ENCODE measurements at regions not wholly inside any gene's neighbourhood (a gene's known extent, or its start where the extent isn't known, plus 50 kb on each side); places are given as distances from the start of the nearest gene placed in this dataset.

- H3K4me1 ChIP-seq: no peaks in the 10 kb centered on the region
- H3K27me3 ChIP-seq: no peaks in the 10 kb centered on the region
- TF ChIP-seq CTCF (IDR thresholded peaks at IDR 0.05): no peak
- H3K36me3 ChIP-seq: no peaks in the 10 kb centered on the region
- DNase-seq (no peak), ATAC-seq (no peak)
- intact Hi-C loops (cut with DNase I): no loop called here
- H3K9me3 ChIP-seq: no peaks in the 10 kb centered on the region
- no peak overlapping the region for H3K4me3 ChIP-seq
- no peak overlapping the region for H3K27ac ChIP-seq
Observed at GRCh38 chr12:28099871-28100270, 90.4 kb upstream of the CCDC91 start.

DNA sequence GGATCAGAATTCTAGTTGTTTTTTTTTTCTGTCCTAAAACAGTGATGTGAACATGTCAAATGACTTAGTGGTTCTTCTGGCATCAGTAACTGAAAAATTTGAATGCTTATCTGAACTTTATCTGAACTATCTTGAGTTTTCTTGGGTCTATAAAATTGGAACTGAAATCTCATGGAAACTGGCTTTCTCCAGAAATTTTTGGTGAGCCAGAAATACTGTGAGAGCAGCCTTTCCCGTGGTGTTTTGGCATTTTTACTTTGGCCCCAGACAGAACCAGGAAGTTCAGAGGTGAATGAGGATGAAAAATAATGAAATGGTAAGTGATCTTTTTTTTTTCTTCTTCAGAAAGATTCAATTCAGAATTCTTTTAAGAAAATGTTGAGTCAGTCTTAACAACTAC lies 89.5 kb upstream of the CCDC91 start:
- no peak for DNase-seq
- no peak overlapping the region for H3K4me3 ChIP-seq
- no peak for TF ChIP-seq CTCF (IDR thresholded peaks at IDR 0.05)
- H3K4me1 ChIP-seq: no peaks in the 10 kb centered on the region
- ATAC-seq: no peak
- no peaks in the 10 kb centered on the region for H3K27me3 ChIP-seq
- H3K36me3 ChIP-seq: no peaks in the 10 kb centered on the region
- intact Hi-C loops (cut with DNase I): no loop called here
- no peak overlapping the region for H3K27ac ChIP-seq
- no peaks in the 10 kb centered on the region for H3K9me3 ChIP-seq

GRCh38 chr12:28104316-28104715 lies 85.9 kb upstream of the CCDC91 start:
- intact Hi-C loops (cut with DNase I): no loop called here
- Histone ChIP-seq H3K36me3 (no peaks in the 10 kb centered on the region), H3K27ac (no peak overlapping the region), H3K4me1 (no peaks in the 10 kb centered on the region), H3K27me3 (no peaks in the 10 kb centered on the region), H3K4me3 (no peak overlapping the region), H3K9me3 (no peaks in the 10 kb centered on the region)
- TF ChIP-seq CTCF (IDR thresholded peaks at IDR 0.05): no peak
- DNase-seq: no peak
- ATAC-seq: peak; percentile 42

DNA sequence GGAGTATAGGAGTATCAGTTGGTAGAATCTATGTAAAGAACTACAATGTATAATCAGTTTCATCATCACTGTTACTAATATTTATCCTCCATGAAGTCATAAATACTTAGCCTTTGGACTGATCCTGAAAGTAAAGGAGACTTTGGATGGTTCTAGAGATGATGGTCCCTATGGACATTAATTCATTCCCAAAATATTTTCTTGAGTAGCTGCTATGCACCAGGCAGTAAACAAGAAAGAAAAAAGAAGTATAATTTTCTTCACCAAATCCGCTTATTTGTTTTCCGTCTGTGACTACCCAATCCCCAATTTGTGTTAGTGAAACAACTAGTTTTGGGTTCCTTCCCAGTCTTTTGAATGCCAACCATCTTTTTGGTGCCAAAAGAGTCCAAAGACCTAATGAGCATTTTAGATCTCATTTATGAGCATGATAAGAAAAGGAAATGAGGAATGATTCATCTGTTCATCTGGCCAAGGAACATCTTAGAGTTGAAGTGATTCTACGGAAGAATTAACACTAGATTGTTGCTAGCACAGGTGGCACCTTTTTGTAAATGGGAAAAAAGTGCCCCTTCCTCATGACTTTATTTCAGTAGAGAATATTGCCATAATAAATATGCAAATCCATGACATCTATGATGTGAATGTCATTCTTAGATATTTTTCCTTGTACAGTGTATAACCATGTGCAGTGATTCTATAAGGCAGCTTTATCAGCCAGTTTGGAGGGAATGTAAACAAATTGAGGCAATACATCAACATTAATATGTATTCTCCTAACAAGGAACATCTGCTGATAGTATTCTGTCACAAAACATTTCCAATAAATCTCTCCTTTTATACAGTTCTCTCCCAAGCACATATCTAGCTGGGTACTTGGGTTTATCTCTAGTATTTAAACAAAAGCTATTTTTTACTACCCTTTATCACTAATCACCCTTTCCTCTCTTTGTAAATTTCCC lies 85.1 kb upstream of the CCDC91 start:
- intact Hi-C loops (cut with DNase I): no loop called here
- Histone ChIP-seq H3K4me1 (no peaks in the 10 kb centered on the region), H3K36me3 (no peaks in the 10 kb centered on the region), H3K27ac (no peak overlapping the region), H3K4me3 (no peak overlapping the region), H3K9me3 (no peaks in the 10 kb centered on the region), H3K27me3 (no peaks in the 10 kb centered on the region)
- no peak for TF ChIP-seq CTCF (IDR thresholded peaks at IDR 0.05)
- DNase-seq: peak in 2 of 4 donors; percentile 46 to 47
- no peak for ATAC-seq

GRCh38 chr12:28107679-28108078 lies 82.6 kb upstream of the CCDC91 start:
- H3K4me3 ChIP-seq: no peak overlapping the region
- no peak for TF ChIP-seq CTCF (IDR thresholded peaks at IDR 0.05)
- no peak for ATAC-seq
- intact Hi-C loops (cut with DNase I): no loop called here
- no peaks in the 10 kb centered on the region for H3K9me3 ChIP-seq
- no peaks in the 10 kb centered on the region for H3K4me1 ChIP-seq
- no peak overlapping the region for H3K27ac ChIP-seq
- no peak for DNase-seq
- no peaks in the 10 kb centered on the region for H3K36me3 ChIP-seq
- H3K27me3 ChIP-seq: no peaks in the 10 kb centered on the region
